ENCODE measurements at regions not wholly inside any gene's neighbourhood (a gene's known extent, or its start where the extent isn't known, plus 50 kb on each side); places are given as distances from the start of the nearest gene placed in this dataset.

GRCh38 chr3:99128725-99129505 is 227.4 kb upstream of the DCBLD2 start:
- no peaks in the 10 kb centered on the region for H3K4me1 Mint-ChIP-seq
- no peak overlapping the region for H3K9ac ChIP-seq (ENCODE audit: extremely low read depth, insufficient read length, low read length)
- WGBS (ENCODE audit: extremely low coverage, insufficient read length, low lambda C conversion rate), result no CpG with 5 or more reads among the region's 4 CpGs
- H2AK5ac ChIP-seq (ENCODE audit: insufficient read length, low read length), result no peak overlapping the region
- no peak for TF ChIP-seq CTCF (conservative IDR thresholded peaks at IDR 0.05)
- no peak overlapping the region for H3K4ac ChIP-seq (ENCODE audit: low read depth, low read length)
- H3K4me1 ChIP-seq (ENCODE audit: insufficient read depth, low read length), result no peaks in the 10 kb centered on the region
- no peak overlapping the region for H3K23ac ChIP-seq (ENCODE audit: insufficient read length, low read depth, low read length)
- no peak overlapping the region for H2BK20ac ChIP-seq (ENCODE audit: low read depth, low read length, poor library complexity, severe bottlenecking)
- H2BK5ac ChIP-seq (ENCODE audit: insufficient read length, low read length), result no peak overlapping the region
- no peaks in the 10 kb centered on the region for H3K36me3 Mint-ChIP-seq (ENCODE audit: insufficient read depth in 1 of 3, low read depth in 3 of 3)
- no peaks in the 10 kb centered on the region for H3K79me1 ChIP-seq (ENCODE audit: insufficient read depth, low read depth, low read length, poor library complexity, severe bottlenecking)
- no peak overlapping the region for H3T11ph ChIP-seq (ENCODE audit: low read length)
- no peak overlapping the region for H2BK120ac ChIP-seq (ENCODE audit: low read depth, low read length, poor library complexity, severe bottlenecking)
- H3K18ac ChIP-seq (ENCODE audit: insufficient read length, low read depth, low read length), result no peak overlapping the region
- H3K27me3 Mint-ChIP-seq (ENCODE audit: low read depth), result peaks cover 2% of the 10 kb centered on the region; the same call in 1 of the 2 replicates
- no peak for DNase-seq
- H4K20me1 ChIP-seq (ENCODE audit: control insufficient read depth, insufficient read depth, insufficient read length), result no peaks in the 10 kb centered on the region
- no peak overlapping the region for H4K5ac ChIP-seq (ENCODE audit: insufficient read length, low read depth, low read length)
- no peak overlapping the region for H3K14ac ChIP-seq (ENCODE audit: insufficient read depth, low read length)
- no peaks in the 10 kb centered on the region for H3K27me3 ChIP-seq (ENCODE audit: insufficient read depth, low read length)
- H3K56ac ChIP-seq (ENCODE audit: insufficient read length, low read depth, low read length), result no peak overlapping the region
- no peak overlapping the region for H2BK15ac ChIP-seq (ENCODE audit: low read depth, low read length)
- no peak overlapping the region for H3K27ac ChIP-seq (ENCODE audit: insufficient read length, low read depth, low read length)
- H3K9me3 ChIP-seq (ENCODE audit: control insufficient read depth, low read depth, low read length), result no peaks in the 10 kb centered on the region
- no peaks in the 10 kb centered on the region for H3K23me2 ChIP-seq (ENCODE audit: insufficient read length, low read depth, low read length, poor library complexity, severe bottlenecking)
- H4K91ac ChIP-seq (ENCODE audit: insufficient read length, low read depth, low read length), result no peak overlapping the region
- H3K4me3 Mint-ChIP-seq, result no peak overlapping the region
- no peaks in the 10 kb centered on the region; a peak in 1 of 5 replicates for H3K9me3 Mint-ChIP-seq
- no peak overlapping the region for H2AFZ ChIP-seq (ENCODE audit: low read length)
- H4K8ac ChIP-seq (replicated peaks; ENCODE audit: insufficient read length, low read depth, low read length), result no peak overlapping the region
- no peak overlapping the region for H3K27ac Mint-ChIP-seq
- H3K79me2 ChIP-seq (ENCODE audit: insufficient read depth, low read length), result no peaks in the 10 kb centered on the region
- H3K4me2 ChIP-seq (ENCODE audit: insufficient read depth, insufficient read length, low read length), result no peak overlapping the region
- no peak overlapping the region for H2BK12ac ChIP-seq (ENCODE audit: insufficient read length, low read depth, low read length)
